Activated CD4-positive, alpha-beta T cell treated with anti-CD3 and anti-CD28 coated beads, Interleukin-2, amount 50 U/mL, for 1 hour (primary cell): ENCODE measurements at regions not wholly inside any gene's neighbourhood (a gene's known extent, or its start where the extent isn't known, plus 50 kb on each side); places are given as distances from the start of the nearest gene placed in this dataset.
"Not testable (repeated sequence)": the region's sequence is repeated elsewhere in the genome, so short reads cannot be mapped to it uniquely, and the experiment has no call there.

Experiments used
- DNase-seq: peaks from one replicate; pipeline ENCODE4 v3.0.0-alpha.2; 2020

- no peak for DNase-seq
These were observed 209.8 kb upstream of the MYO3A start for GRCh38 chr10:25724241-25724640.

DNA sequence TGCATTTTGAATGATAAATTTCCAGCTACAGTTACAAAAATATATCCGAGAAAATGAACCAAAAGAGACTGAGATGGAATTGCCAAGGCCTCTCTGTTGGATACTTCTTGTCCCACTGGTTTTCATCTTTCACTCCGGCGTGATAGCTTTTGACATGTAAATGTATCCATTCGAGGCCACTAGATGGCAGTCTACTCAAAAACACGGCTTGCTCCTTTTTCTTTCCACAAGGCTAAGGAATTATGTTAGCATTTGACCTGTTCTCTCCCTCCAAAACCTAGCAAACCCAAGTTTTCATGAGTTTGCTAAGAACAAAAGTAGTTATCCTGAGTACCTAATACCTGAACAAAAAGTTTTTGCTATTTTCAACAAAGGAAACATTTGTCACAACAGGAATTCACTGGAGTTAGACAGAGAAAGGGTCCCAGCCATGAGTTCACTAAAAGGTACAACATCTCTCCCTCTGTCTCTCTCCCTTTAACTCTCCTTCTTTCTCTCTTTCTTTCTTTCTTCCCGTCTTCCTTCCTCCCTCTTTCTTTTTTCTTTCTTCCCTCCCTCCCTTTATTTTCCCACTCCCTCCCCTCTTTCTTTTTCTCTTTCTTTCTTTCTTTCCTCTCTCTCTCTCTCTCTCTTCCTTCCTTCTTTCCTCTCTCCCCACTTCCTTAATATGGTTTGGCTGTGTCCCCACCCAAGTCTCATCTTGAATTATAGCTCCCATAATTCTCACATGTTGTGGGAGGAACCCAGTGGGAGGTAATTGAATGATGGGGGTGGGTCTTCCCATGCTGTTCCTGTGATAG is 207.9 kb upstream of the MYO3A start:
- DNase-seq, result no peak

- DNase-seq, result no peak
These were observed 195.3 kb upstream of the MYO3A start for GRCh38 chr10:25738776-25739175.

- DNase-seq, result no peak
These were observed 190.2 kb upstream of the MYO3A start for GRCh38 chr10:25743832-25744231.

DNA sequence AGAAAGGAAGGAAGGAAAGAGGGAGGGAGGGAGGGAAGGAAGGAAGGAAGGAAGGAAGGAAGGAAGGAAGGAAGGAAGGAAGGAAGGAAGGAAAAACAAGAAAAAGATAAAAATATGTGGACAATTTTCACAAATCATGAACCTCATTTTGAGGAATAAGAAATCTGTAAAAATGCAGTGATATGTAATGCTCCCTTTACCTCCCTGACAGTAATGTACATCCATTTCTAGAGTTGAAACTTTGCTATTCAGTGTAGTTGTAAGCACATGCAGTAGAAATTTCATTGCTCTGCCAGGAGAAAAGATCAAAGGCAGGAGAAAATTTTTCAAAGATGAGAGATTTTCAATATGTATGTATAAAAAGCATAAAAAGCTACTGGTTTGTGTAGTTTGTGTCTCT is 189.5 kb upstream of the MYO3A start:
- no peak for DNase-seq

DNA sequence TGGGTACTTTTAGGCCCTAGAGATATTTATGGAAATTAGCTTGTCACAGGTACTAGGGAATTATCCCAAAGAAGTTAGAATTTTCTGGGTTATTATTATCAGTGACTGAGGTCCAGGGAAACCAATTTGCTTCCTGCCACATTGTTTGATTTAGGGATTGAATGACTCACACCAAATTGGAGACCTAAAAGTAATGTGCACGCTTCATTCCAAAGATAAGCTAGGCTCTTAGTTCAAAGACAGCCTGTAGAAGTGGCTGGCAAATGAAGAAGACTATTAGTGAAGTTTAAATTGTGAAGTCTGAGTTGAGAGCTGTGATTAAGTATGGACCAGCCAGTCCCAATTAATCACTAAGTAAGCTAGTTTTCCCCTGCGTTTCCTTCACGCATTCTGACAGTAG is 188.1 kb upstream of the MYO3A start:
- no peak for DNase-seq

DNA sequence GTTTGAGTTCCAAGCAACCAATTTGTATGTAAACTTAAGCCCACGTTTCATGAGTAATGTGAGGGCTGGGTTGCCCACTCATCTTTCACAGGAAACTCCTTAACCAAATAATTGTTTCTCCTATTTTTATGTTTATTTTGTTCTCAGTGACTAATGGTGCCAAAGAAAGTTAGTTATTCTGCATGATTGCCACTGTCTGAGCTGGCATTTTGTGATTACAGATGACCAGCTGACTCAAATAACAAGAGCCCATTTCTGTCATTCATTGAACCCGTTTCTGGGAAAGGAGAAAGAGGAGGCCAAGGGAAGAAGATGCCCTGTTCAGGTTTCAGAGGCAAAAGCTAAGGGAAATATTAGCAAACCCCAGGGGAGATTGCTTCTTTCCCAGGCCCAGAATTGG is 186.9 kb upstream of the MYO3A start:
- no peak for DNase-seq

DNA sequence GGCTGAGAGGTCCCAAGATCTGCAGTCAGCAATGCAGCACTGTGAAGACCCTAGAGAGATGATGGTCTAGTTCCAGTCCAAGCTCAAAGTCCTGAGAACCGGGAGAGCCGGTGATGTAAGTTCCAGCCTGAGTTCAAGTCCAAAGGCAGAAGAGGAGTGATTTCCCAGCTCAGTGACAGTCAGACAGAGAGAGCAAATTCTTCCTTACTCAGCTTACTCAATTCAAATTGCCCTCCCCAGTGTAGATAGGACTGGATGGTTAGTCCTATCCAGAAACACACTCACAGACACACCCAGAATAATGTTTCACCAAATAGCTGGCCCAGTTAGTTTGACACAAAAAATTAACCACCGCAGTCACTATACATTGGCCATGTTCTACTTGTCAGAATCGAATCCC is 185.5 kb upstream of the MYO3A start:
- no peak for DNase-seq

DNA sequence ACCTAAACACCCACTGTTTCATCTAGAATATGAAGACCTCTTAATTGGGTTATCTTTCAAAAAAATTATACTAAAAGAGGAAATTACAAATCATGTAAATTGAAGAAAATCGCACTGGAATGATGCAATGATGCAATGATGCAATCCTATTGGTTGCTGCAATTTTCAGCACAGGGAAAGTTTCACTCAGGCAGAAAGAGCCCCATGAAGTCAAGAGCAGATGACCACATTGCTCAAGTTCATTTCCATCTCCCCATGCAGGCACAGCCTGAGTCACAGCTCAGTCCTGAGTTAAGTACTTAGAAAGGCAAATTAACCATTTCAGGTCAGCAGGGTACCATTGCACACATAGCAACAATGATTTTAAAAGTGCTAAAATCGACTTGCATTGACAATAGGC is 180.3 kb upstream of the MYO3A start:
- DNase-seq, result no peak

DNA sequence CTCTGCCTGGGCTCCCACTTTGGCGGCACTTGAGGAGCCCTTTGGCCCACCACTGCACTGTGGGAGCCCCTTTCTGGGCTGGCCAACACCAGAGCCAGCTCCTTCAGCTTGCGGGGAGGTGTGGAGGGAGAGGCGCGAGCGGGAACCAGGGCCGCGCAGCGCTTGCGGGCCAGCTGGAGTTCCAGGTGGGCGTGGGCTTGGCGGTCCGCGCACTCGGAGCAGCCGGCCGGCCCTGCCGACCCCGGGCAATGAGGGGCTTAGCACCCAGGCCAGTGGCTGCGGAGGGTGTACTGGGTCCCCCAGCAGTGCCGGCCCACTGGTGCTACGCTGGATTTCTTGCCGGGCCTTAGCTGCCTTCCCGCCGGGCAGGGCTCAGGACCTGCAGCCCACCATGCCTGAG is 178.2 kb upstream of the MYO3A start:
- not testable (repeated sequence) for DNase-seq

DNA sequence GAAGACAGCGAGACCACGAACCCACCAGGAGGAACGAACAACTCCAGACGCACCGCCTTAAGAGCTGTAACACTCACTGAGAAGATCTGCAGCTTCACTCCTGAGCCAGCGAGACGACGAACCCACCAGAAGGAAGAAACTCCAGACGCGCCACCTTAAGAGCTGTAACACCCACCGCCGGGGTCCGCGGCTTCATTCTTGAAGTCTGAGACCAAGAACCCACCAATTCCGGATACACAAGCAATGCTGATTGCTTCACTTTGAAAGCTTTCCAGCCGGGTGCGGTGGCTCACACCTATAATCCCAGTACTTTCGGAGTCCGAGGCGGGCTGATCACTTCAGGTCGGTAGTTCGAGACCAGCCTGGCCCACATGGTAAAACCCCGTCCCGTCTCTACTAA is 177.2 kb upstream of the MYO3A start:
- no peak for DNase-seq

- DNase-seq, result no peak
These were observed 176.0 kb upstream of the MYO3A start for GRCh38 chr10:25758041-25758457.

DNA sequence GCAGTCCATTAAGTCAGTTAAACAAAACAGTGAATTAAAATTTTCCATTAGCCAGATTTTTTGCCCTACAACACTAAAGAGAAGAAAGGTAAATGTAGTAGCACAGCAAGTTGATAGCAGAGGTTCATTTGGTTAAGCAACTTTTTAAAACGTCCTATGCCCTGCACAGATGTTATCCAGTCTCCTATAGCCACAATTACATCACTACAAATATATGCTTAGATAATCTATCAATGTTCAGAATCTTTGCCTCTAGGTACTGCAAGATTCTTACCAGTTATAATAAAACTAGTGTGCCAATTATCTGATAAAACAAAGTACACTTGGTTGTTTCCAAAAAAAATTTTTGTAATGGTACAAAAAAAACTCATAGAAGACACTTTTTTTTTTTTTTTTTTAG is 175.5 kb upstream of the MYO3A start:
- no peak for DNase-seq

DNA sequence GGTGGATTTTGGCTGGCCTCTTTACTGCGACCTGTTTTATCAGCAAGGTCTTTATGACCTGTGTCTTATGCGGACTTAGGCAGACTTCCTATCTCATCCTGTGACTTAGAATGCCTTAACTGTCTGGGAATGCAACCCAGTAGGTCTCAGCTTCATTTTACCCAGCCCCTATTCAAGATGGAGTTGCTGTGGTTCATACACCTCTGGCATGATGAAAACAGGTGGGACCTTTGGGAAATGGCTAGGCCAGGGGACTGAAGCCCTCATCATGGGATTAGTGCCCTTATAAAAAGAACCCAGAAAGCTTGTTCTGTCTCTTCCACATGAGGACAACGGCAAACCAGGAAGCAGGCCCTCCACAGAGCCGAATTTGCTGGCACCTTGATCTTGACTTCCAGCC is 172.1 kb upstream of the MYO3A start:
- DNase-seq, result no peak

DNA sequence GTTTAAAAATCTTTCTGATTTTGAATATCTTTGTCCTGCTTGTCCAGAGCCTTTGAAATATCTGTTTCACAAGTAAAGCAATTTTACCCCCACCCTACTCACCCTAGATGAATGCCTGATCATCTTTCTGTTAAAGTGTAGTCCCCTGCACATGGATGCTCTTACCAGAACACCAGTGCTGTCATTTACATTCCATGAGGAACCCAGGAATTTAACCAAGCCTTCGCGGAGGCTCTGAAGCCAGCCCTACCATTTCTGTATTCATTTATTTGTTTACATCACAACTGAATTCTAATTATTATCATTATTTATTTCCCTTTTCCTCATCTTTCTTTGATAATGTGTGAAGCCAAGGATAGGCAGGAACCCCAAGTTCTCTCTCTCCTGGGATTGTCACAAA is 167.8 kb upstream of the MYO3A start:
- DNase-seq, result no peak

DNA sequence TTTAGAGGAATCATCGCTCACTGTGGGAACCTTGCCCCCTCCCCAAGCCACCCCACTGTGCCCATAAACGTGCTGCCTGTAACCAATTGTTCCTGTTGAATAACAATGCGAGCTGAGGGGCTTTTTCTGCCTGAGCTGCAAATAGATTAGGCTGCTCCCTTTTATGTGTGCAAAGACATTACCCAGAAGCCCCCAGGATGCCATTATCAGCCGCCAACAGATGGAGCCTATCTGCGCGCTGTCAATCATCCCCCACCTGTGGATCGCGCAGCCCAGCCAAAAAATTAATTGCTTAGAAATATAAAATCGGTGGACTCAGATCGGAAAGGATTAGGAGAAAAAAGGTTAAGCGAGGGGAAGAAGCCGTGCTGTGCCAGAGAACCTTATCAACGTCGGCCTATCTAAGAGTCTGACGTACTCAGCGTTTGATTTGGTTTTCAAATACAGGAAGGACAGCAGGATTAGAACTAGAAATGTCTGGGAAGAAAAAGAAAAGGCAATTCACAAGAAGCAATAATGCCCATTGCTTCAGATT is 167.3 kb upstream of the MYO3A start:
- DNase-seq, result no peak

- DNase-seq, result no peak
These were observed 165.9 kb upstream of the MYO3A start for GRCh38 chr10:25768167-25768566.

GRCh38 chr10:25778646-25779045 is 155.4 kb upstream of the MYO3A start:
- no peak for DNase-seq

DNA sequence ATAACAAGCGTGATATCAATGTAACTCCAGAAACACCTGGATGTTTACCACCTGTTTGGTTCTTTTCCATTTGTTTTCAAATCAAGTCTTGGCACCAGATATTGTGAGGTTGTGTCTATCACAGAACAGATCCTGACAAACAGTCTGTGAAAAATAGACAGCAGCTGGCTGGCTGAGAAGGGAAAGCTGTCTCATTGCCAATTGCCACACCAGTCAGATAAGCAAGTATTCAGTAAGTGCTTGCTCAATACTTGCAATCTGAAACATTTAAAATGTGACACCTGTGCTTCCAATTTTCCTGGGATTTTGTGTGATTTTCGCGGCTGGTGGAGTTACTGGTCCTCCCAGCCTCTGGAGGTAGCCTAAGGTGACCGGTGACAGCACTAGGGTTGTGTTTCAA is 147.9 kb upstream of the MYO3A start:
- DNase-seq, result no peak

DNA sequence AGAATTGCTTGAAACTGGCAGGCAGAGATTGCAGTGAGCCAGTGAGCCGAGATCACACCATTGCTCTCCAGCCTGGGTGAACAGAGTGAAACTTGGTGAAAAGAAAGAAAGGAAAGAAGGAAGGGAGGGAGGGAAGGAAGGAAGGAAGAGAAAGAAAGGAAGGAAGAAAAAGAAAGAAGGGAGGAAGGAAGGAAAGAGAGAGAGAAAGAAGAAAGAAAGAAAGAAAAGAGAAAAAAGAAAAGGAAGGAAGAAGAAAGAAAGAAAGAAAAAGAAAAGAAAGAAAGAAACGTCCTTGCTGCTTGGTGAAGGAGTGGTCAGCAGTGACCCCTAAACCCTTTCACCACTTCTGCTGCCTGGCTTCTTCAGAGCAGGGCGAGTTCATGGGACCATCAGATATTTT is 147.1 kb upstream of the MYO3A start:
- no peak for DNase-seq

DNA sequence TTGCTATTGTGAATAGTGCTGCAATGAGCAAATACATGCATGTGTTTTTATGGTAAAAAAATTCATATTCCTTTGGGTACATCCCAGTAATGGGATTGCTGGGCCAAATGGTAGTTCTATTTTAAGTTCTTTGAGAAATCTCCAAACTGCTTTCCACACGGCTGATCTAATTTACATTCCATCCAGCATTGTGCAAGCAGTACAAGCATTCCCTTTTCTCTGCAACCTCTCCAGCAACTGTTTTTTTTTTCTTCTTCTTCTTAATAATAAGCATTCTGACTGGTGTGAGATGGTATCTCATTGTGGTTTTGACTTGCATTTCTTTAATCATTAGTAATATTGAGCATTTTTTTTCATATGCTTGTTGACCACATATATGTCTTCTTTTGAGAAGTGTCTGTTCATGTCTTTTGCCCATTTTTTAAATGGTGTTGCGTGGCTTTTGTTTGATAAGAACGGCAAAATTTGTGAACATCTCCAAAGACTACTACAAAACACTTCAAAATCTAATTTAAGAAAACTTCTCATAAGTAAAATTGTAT is 136.1 kb upstream of the MYO3A start:
- DNase-seq, result no peak

GRCh38 chr10:25804505-25804904 is 129.5 kb upstream of the MYO3A start:
- no peak for DNase-seq

- no peak for DNase-seq
These were observed 128.0 kb upstream of the MYO3A start for GRCh38 chr10:25805986-25806385.

- DNase-seq, result no peak
These were observed 125.7 kb upstream of the MYO3A start for GRCh38 chr10:25808372-25808771.
